ENCODE measurements at regions not wholly inside any gene's neighbourhood (a gene's known extent, or its start where the extent isn't known, plus 50 kb on each side); places are given as distances from the start of the nearest gene placed in this dataset.

- TF ChIP-seq POLR2A (IDR thresholded peaks at IDR 0.05) (no peak), CTCF (IDR thresholded peaks at IDR 0.05) (no peak)
Observed at GRCh38 chr5:165626161-165626560, 2120.7 kb downstream of the MAT2B start.
